ENCODE measurements at regions not wholly inside any gene's neighbourhood (a gene's known extent, or its start where the extent isn't known, plus 50 kb on each side); places are given as distances from the start of the nearest gene placed in this dataset.

- H3K9me3 Mint-ChIP-seq = no peaks in the 10 kb centered on the region
- peaks cover 5% of the 10 kb centered on the region for H3K4me1 Mint-ChIP-seq
- no peak overlapping the region for H3K4me3 Mint-ChIP-seq
- ATAC-seq = no peak
- H3K27ac Mint-ChIP-seq = no peak overlapping the region
- H3K36me3 Mint-ChIP-seq = no peaks in the 10 kb centered on the region
- DNase-seq (ENCODE audit: low spot score in 2 of 2) = no peak
Measured at GRCh38 chr17:62892061-62892675, 73.9 kb upstream of the TANC2 start.

- H3K36me3 Mint-ChIP-seq = no peaks in the 10 kb centered on the region
- ATAC-seq = peak; percentile 56
- H3K27ac Mint-ChIP-seq = no peak overlapping the region
- peaks cover 5% of the 10 kb centered on the region for H3K4me1 Mint-ChIP-seq
- DNase-seq (ENCODE audit: low spot score in 2 of 2) = no peak
- no peak overlapping the region for H3K4me3 Mint-ChIP-seq
- no peaks in the 10 kb centered on the region for H3K9me3 Mint-ChIP-seq
Measured at GRCh38 chr17:62891659-62892058, 74.4 kb upstream of the TANC2 start.

- H3K9me3 Mint-ChIP-seq = no peaks in the 10 kb centered on the region
- H3K4me1 Mint-ChIP-seq = peaks cover 5% of the 10 kb centered on the region
- no peak for ATAC-seq
- no peak overlapping the region for H3K27ac Mint-ChIP-seq
- no peaks in the 10 kb centered on the region for H3K36me3 Mint-ChIP-seq
- no peak overlapping the region for H3K4me3 Mint-ChIP-seq
- no peak for DNase-seq (ENCODE audit: low spot score in 2 of 2)
Measured at GRCh38 chr17:62888765-62889164, 77.3 kb upstream of the TANC2 start.

- ATAC-seq = no peak
- H3K9me3 Mint-ChIP-seq = no peaks in the 10 kb centered on the region
- H3K27ac Mint-ChIP-seq = no peak overlapping the region
Measured at GRCh38 chr17:62888148-62888547, 77.9 kb upstream of the TANC2 start.

GRCh38 chr17:62887437-62887836, 78.6 kb upstream of the TANC2 start:
- no peak overlapping the region for H3K4me3 Mint-ChIP-seq
- H3K4me1 Mint-ChIP-seq = peaks cover 2% of the 10 kb centered on the region
- H3K36me3 Mint-ChIP-seq = no peaks in the 10 kb centered on the region
- no peak for DNase-seq (ENCODE audit: low spot score in 2 of 2)
- H3K27ac Mint-ChIP-seq = no peak overlapping the region
- no peak for ATAC-seq
- H3K9me3 Mint-ChIP-seq = no peaks in the 10 kb centered on the region

More at GRCh38 chr17:62888148-62888547, 77.9 kb upstream of the TANC2 start:
- DNase-seq (ENCODE audit: low spot score in 2 of 2) = no peak
- Mint-ChIP-seq H3K4me1 (peaks cover 5% of the 10 kb centered on the region), H3K36me3 (no peaks in the 10 kb centered on the region), H3K4me3 (no peak overlapping the region)

- H3K4me3 Mint-ChIP-seq = no peak overlapping the region
- H3K36me3 Mint-ChIP-seq = no peaks in the 10 kb centered on the region
- no peak overlapping the region for H3K27ac Mint-ChIP-seq
- DNase-seq (ENCODE audit: low spot score in 2 of 2) (no peak), ATAC-seq (no peak)
- H3K9me3 Mint-ChIP-seq = no peaks in the 10 kb centered on the region
- peaks cover 6% of the 10 kb centered on the region for H3K4me1 Mint-ChIP-seq
Measured at GRCh38 chr17:62884781-62885180, 76.7 kb upstream of the MARCHF10 start.

GRCh38 chr17:62882878-62883277, 74.8 kb upstream of the MARCHF10 start:
- Mint-ChIP-seq H3K36me3 (no peaks in the 10 kb centered on the region), H3K27ac (no peak overlapping the region)
- DNase-seq (ENCODE audit: low spot score in 2 of 2) = no peak

GRCh38 chr17:62882284-62882683, 74.2 kb upstream of the MARCHF10 start:
- H3K9me3 Mint-ChIP-seq = no peaks in the 10 kb centered on the region
- H3K4me1 Mint-ChIP-seq = peaks cover 6% of the 10 kb centered on the region
- no peak overlapping the region for H3K27ac Mint-ChIP-seq

More at GRCh38 chr17:62882878-62883277, 74.8 kb upstream of the MARCHF10 start:
- no peak overlapping the region for H3K4me3 Mint-ChIP-seq
- no peaks in the 10 kb centered on the region for H3K9me3 Mint-ChIP-seq
- peak; percentile 68 for ATAC-seq
- H3K4me1 Mint-ChIP-seq = peaks cover 6% of the 10 kb centered on the region

GRCh38 chr17:62880120-62880519, 72.0 kb upstream of the MARCHF10 start:
- Mint-ChIP-seq H3K4me1 (peaks cover 6% of the 10 kb centered on the region), H3K27ac (no peak overlapping the region), H3K4me3 (no peak overlapping the region), H3K9me3 (no peaks in the 10 kb centered on the region), H3K36me3 (no peaks in the 10 kb centered on the region)
- no peak for ATAC-seq
- DNase-seq (ENCODE audit: low spot score in 2 of 2) = no peak

More at GRCh38 chr17:62882284-62882683, 74.2 kb upstream of the MARCHF10 start:
- ATAC-seq (no peak), DNase-seq (ENCODE audit: low spot score in 2 of 2) (no peak)
- Mint-ChIP-seq H3K36me3 (no peaks in the 10 kb centered on the region), H3K4me3 (no peak overlapping the region)

- no peaks in the 10 kb centered on the region for H3K4me1 Mint-ChIP-seq
- DNase-seq (ENCODE audit: low spot score in 2 of 2) (no peak), ATAC-seq (no peak)
- no peaks in the 10 kb centered on the region for H3K9me3 Mint-ChIP-seq
- no peak overlapping the region for H3K4me3 Mint-ChIP-seq
- H3K27ac Mint-ChIP-seq = no peak overlapping the region
- no peaks in the 10 kb centered on the region for H3K36me3 Mint-ChIP-seq
Measured at GRCh38 chr17:62876673-62877405, 68.7 kb upstream of the MARCHF10 start.

GRCh38 chr17:62876063-62876462, 67.9 kb upstream of the MARCHF10 start:
- ATAC-seq (no peak), DNase-seq (ENCODE audit: low spot score in 2 of 2) (no peak)
- Mint-ChIP-seq H3K4me1 (no peaks in the 10 kb centered on the region), H3K27ac (no peak overlapping the region), H3K36me3 (no peaks in the 10 kb centered on the region), H3K4me3 (no peak overlapping the region), H3K9me3 (no peaks in the 10 kb centered on the region)

GRCh38 chr17:62875296-62875695, 67.2 kb upstream of the MARCHF10 start:
- no peak for DNase-seq (ENCODE audit: low spot score in 2 of 2)
- H3K36me3 Mint-ChIP-seq = no peaks in the 10 kb centered on the region
- no peaks in the 10 kb centered on the region for H3K9me3 Mint-ChIP-seq
- H3K27ac Mint-ChIP-seq = no peak overlapping the region
- H3K4me1 Mint-ChIP-seq = no peaks in the 10 kb centered on the region
- ATAC-seq = no peak
- no peak overlapping the region for H3K4me3 Mint-ChIP-seq

- no peaks in the 10 kb centered on the region for H3K9me3 Mint-ChIP-seq
- ATAC-seq (no peak), DNase-seq (ENCODE audit: low spot score in 2 of 2) (no peak)
- no peak overlapping the region for H3K4me3 Mint-ChIP-seq
- no peaks in the 10 kb centered on the region for H3K4me1 Mint-ChIP-seq
- no peak overlapping the region for H3K27ac Mint-ChIP-seq
- no peaks in the 10 kb centered on the region for H3K36me3 Mint-ChIP-seq
Measured at GRCh38 chr17:62871291-62871690, 63.2 kb upstream of the MARCHF10 start.

- no peak overlapping the region for H3K27ac Mint-ChIP-seq
- ATAC-seq (no peak), DNase-seq (ENCODE audit: low spot score in 2 of 2) (no peak)
- no peaks in the 10 kb centered on the region for H3K9me3 Mint-ChIP-seq
- H3K4me3 Mint-ChIP-seq = no peak overlapping the region
- no peaks in the 10 kb centered on the region for H3K36me3 Mint-ChIP-seq
- no peaks in the 10 kb centered on the region for H3K4me1 Mint-ChIP-seq
Measured at GRCh38 chr17:62870552-62870971, 62.4 kb upstream of the MARCHF10 start.

- no peaks in the 10 kb centered on the region for H3K36me3 Mint-ChIP-seq
- DNase-seq (ENCODE audit: low spot score in 2 of 2) = no peak
- no peaks in the 10 kb centered on the region for H3K9me3 Mint-ChIP-seq
- H3K4me3 Mint-ChIP-seq = no peak overlapping the region
- H3K4me1 Mint-ChIP-seq = no peaks in the 10 kb centered on the region
- no peak for ATAC-seq
- H3K27ac Mint-ChIP-seq = no peak overlapping the region
Measured at GRCh38 chr17:62870030-62870541, 62.0 kb upstream of the MARCHF10 start.

GRCh38 chr17:62868723-62869122, 60.6 kb upstream of the MARCHF10 start:
- Mint-ChIP-seq H3K4me1 (no peaks in the 10 kb centered on the region), H3K4me3 (no peak overlapping the region), H3K36me3 (no peaks in the 10 kb centered on the region), H3K9me3 (no peaks in the 10 kb centered on the region), H3K27ac (no peak overlapping the region)
- ATAC-seq = no peak
- DNase-seq (ENCODE audit: low spot score in 2 of 2) = no peak

Data from stimulated activated effector memory CD8-positive, alpha-beta T cell treated with anti-CD3 and anti-CD28 coated beads, Interleukin-12 subunit alpha, Interleukin-12 subunit beta, amount 100 ng/mL, for 72 hours (primary cell).